ENCODE measurements at regions not wholly inside any gene's neighbourhood (a gene's known extent, or its start where the extent isn't known, plus 50 kb on each side); places are given as distances from the start of the nearest gene placed in this dataset.

GRCh38 chr3:152156880-152157279 is 111.8 kb upstream of the MBNL1 start:
- TF ChIP-seq CTCF (IDR thresholded peaks at IDR 0.05; ENCODE audit: borderline replicate concordance, extremely low read depth, low read length, poor library complexity, severe bottlenecking) (no peak), EZH2 (IDR thresholded peaks at IDR 0.05; ENCODE audit: borderline replicate concordance, low read depth, low read length, severe bottlenecking) (no peak)

All from DND-41 (cell line).